ENCODE measurements at regions not wholly inside any gene's neighbourhood (a gene's known extent, or its start where the extent isn't known, plus 50 kb on each side); places are given as distances from the start of the nearest gene placed in this dataset.
A peak's percentile ranks its signal among the peaks of the same experiment; 100 is the strongest.

DNA sequence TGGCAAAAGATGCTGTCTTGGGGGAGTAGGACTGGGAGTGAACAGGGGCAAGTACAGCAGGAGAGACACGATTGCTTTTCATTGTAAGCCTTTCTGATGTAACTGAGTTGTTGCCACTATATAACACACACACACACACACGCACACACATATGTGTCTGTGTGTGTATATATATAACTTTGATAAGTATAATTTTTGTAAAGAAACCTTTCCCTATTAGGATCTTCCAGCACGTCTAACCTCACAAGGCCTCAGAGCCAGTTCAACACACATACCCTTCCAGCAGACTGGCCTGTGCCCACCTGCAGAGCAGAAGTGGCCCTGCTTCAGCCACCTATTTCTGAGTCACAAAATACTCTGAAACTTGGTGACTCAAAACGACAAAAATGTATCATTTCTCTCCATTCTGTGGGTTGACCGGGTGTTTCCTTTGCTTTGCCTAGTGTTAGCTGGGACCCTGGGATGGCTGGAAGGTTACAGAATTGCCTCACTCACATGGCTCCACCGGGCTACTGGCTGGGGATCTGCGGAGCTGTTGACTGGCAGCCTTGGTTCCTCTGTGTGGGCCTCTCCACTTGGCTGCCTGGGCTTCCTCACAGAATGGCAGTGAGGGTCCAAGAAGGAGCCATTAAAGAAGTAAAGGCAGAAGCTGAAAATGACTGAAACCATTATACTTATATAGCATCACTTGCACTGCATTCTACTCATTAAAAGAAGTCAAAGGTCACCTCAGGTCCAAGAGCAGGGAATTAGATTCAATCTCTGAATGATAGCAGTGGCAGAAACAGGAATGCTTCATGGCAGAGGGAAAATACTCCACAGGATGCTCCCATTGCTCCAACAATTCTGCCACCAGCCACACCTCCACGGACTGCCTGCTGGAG, 126.4 kb downstream of the BANF2 start:
- Histone ChIP-seq H3K4me2 (ENCODE audit: low read length) (peak overlapping the region; percentile 16), H3K79me2 (ENCODE audit: insufficient read depth, low read length) (no peaks in the 10 kb centered on the region), H3K4me3 (ENCODE audit: insufficient read depth, low read depth, low read length) (no peak overlapping the region), H3K27ac (ENCODE audit: low read depth, low read length) (no peak overlapping the region), H3K4me1 (ENCODE audit: insufficient read depth, low read length) (peaks cover 11% of the 10 kb centered on the region), H4K20me1 (ENCODE audit: insufficient read depth, low read length) (no peaks in the 10 kb centered on the region), H3K36me3 (ENCODE audit: insufficient read depth, low read length) (no peaks in the 10 kb centered on the region), H3K9me3 (ENCODE audit: insufficient read depth, low read depth, low read length) (no peaks in the 10 kb centered on the region), H3K9ac (ENCODE audit: low read length) (no peak overlapping the region), H3K27me3 (ENCODE audit: insufficient read depth, low read length) (no peaks in the 10 kb centered on the region), H2AFZ (ENCODE audit: low read depth, low read length) (peak overlapping the region; percentile 43)
- peaks cover 13% of the 10 kb centered on the region for H3K4me1 Mint-ChIP-seq (ENCODE audit: low read depth, unreplicated experiment)
- FAIRE-seq (no peak), DNase-seq (ENCODE audit: low read depth) (no peak)
- no peak overlapping the region for H3K27ac Mint-ChIP-seq (ENCODE audit: unreplicated experiment)
- H3K36me3 Mint-ChIP-seq (ENCODE audit: low read depth, unreplicated experiment): no peaks in the 10 kb centered on the region
- peaks cover 5% of the 10 kb centered on the region for H3K27me3 Mint-ChIP-seq (ENCODE audit: low read depth, unreplicated experiment)
- H3K9me3 Mint-ChIP-seq (ENCODE audit: unreplicated experiment): peaks cover 4% of the 10 kb centered on the region
- TF ChIP-seq, protein P1, sequence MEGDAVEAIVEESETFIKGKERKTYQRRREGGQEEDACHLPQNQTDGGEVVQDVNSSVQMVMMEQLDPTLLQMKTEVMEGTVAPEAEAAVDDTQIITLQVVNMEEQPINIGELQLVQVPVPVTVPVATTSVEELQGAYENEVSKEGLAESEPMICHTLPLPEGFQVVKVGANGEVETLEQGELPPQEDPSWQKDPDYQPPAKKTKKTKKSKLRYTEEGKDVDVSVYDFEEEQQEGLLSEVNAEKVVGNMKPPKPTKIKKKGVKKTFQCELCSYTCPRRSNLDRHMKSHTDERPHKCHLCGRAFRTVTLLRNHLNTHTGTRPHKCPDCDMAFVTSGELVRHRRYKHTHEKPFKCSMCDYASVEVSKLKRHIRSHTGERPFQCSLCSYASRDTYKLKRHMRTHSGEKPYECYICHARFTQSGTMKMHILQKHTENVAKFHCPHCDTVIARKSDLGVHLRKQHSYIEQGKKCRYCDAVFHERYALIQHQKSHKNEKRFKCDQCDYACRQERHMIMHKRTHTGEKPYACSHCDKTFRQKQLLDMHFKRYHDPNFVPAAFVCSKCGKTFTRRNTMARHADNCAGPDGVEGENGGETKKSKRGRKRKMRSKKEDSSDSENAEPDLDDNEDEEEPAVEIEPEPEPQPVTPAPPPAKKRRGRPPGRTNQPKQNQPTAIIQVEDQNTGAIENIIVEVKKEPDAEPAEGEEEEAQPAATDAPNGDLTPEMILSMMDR (IDR thresholded peaks at IDR 0.05; ENCODE audit: insufficient read depth, low read depth, low read length): no peak
- no peak for TF ChIP-seq EZH2 (IDR thresholded peaks at IDR 0.05; ENCODE audit: insufficient read depth, low read length)
- H3K4me3 Mint-ChIP-seq (ENCODE audit: unreplicated experiment): no peak overlapping the region

GRCh38 chr20:17825252-17825959, 125.6 kb downstream of the BANF2 start:
- H3K4me3 ChIP-seq (ENCODE audit: insufficient read depth, low read depth, low read length): no peak overlapping the region
- DNase-seq (ENCODE audit: low read depth) (no peak), FAIRE-seq (peak; percentile 20)
- Mint-ChIP-seq H3K4me1 (ENCODE audit: low read depth, unreplicated experiment) (peaks cover 13% of the 10 kb centered on the region), H3K4me3 (ENCODE audit: unreplicated experiment) (no peak overlapping the region), H3K36me3 (ENCODE audit: low read depth, unreplicated experiment) (no peaks in the 10 kb centered on the region), H3K9me3 (ENCODE audit: unreplicated experiment) (peaks cover 4% of the 10 kb centered on the region), H3K27me3 (ENCODE audit: low read depth, unreplicated experiment) (peaks cover 5% of the 10 kb centered on the region), H3K27ac (ENCODE audit: unreplicated experiment) (no peak overlapping the region)
- no peaks in the 10 kb centered on the region for H3K36me3 ChIP-seq (ENCODE audit: insufficient read depth, low read length)
- H3K79me2 ChIP-seq (ENCODE audit: insufficient read depth, low read length): no peaks in the 10 kb centered on the region
- H3K9ac ChIP-seq (ENCODE audit: low read length): no peak overlapping the region
- TF ChIP-seq EZH2 (IDR thresholded peaks at IDR 0.05; ENCODE audit: insufficient read depth, low read length): no peak
- TF ChIP-seq, protein P1 (IDR thresholded peaks at IDR 0.05; ENCODE audit: insufficient read depth, low read depth, low read length): no peak
- H3K27me3 ChIP-seq (ENCODE audit: insufficient read depth, low read length): no peaks in the 10 kb centered on the region
- no peaks in the 10 kb centered on the region for H4K20me1 ChIP-seq (ENCODE audit: insufficient read depth, low read length)
- H3K4me2 ChIP-seq (ENCODE audit: low read length): peak overlapping the region; percentile 16
- H3K4me1 ChIP-seq (ENCODE audit: insufficient read depth, low read length): peaks cover 11% of the 10 kb centered on the region
- no peaks in the 10 kb centered on the region for H3K9me3 ChIP-seq (ENCODE audit: insufficient read depth, low read depth, low read length)
- H3K27ac ChIP-seq (ENCODE audit: low read depth, low read length): no peak overlapping the region
- peak overlapping the region; percentile 43 for H2AFZ ChIP-seq (ENCODE audit: low read depth, low read length)
